GM18520 (cell line): ENCODE measurements at regions not wholly inside any gene's neighbourhood (a gene's known extent, or its start where the extent isn't known, plus 50 kb on each side); places are given as distances from the start of the nearest gene placed in this dataset.
"Not testable (repeated sequence)": the region's sequence is repeated elsewhere in the genome, so short reads cannot be mapped to it uniquely, and the experiment has no call there.

Experiments used
- ATAC-seq: cut with Tn5 transposase; IDR thresholded peaks from one replicate; pipeline ENCODE4 v1.9.1; 2021; ENCODE audit not compliant: unreplicated experiment

GRCh38 chr11:25742800-25743199 is 589.1 kb upstream of the ANO3 start:
- ATAC-seq: no peak

- no peak for ATAC-seq
Measured at GRCh38 chr11:25755381-25755780, 576.5 kb upstream of the ANO3 start.

- ATAC-seq: no peak
Measured at GRCh38 chr11:25755918-25756584, 575.9 kb upstream of the ANO3 start.

GRCh38 chr11:25758145-25758661 is 573.7 kb upstream of the ANO3 start:
- no peak for ATAC-seq

GRCh38 chr11:25766332-25767015 is 565.5 kb upstream of the ANO3 start:
- no peak for ATAC-seq

- no peak for ATAC-seq
Measured at GRCh38 chr11:25769287-25769686, 562.6 kb upstream of the ANO3 start.

GRCh38 chr11:25771605-25772004 is 560.3 kb upstream of the ANO3 start:
- ATAC-seq: no peak

GRCh38 chr11:25775603-25776002 is 556.3 kb upstream of the ANO3 start:
- no peak for ATAC-seq

GRCh38 chr11:25776238-25776637 is 555.7 kb upstream of the ANO3 start:
- no peak for ATAC-seq

- no peak for ATAC-seq
Measured at GRCh38 chr11:25777343-25777742, 554.6 kb upstream of the ANO3 start.

GRCh38 chr11:25779033-25779432 is 552.9 kb upstream of the ANO3 start:
- ATAC-seq: no peak

- ATAC-seq: no peak
Measured at GRCh38 chr11:25787416-25787815, 544.5 kb upstream of the ANO3 start.

GRCh38 chr11:25790396-25790795 is 541.5 kb upstream of the ANO3 start:
- ATAC-seq: no peak

GRCh38 chr11:25793637-25794036 is 538.3 kb upstream of the ANO3 start:
- no peak for ATAC-seq

GRCh38 chr11:25794804-25795203 is 537.1 kb upstream of the ANO3 start:
- ATAC-seq: no peak

GRCh38 chr11:25816411-25816810 is 515.5 kb upstream of the ANO3 start:
- ATAC-seq: no peak

GRCh38 chr11:25824688-25825087 is 507.2 kb upstream of the ANO3 start:
- no peak for ATAC-seq

- not testable (repeated sequence) for ATAC-seq
Measured at GRCh38 chr11:25831485-25831884, 500.4 kb upstream of the ANO3 start.

- no peak for ATAC-seq
Measured at GRCh38 chr11:25838918-25839625, 492.9 kb upstream of the ANO3 start.

- ATAC-seq: no peak
Measured at GRCh38 chr11:25844811-25845210, 487.1 kb upstream of the ANO3 start.

GRCh38 chr11:25855916-25856315 is 476.0 kb upstream of the ANO3 start:
- no peak for ATAC-seq

- ATAC-seq: no peak
Measured at GRCh38 chr11:25859776-25860175, 472.2 kb upstream of the ANO3 start.
